CD14-positive monocyte (primary cell): ENCODE measurements at regions not wholly inside any gene's neighbourhood (a gene's known extent, or its start where the extent isn't known, plus 50 kb on each side); places are given as distances from the start of the nearest gene placed in this dataset.

Experiments used
- DNase-seq, 3 donors: peaks; one replicate each; pipeline ENCODE4 v3.0.0-alpha.2; 2011 to 2022
- H2AFZ ChIP-seq: 2 replicates; pipeline ENCODE4 v1.6.0; 2012; ENCODE audit warnings: mild to moderate bottlenecking, low read depth, low read length, inconsistent platforms; ENCODE audit not compliant: insufficient read depth, poor library complexity, severe bottlenecking
- H3K27ac ChIP-seq, 2 donors: 1 replicate in 1 of 2; 2 replicates in 1 of 2; pipeline ENCODE4 v1.5.1; 2012 to 2013; ENCODE audit warnings: low read length in 2 of 2, control low read depth in 1 of 2, inconsistent platforms in 1 of 2, low read depth in 1 of 2, mild to moderate bottlenecking in 1 of 2
- H3K27me3 ChIP-seq, 2 donors: one replicate each; pipeline versions ENCODE4 v1.6.0 to v1.6.1; 2011 to 2013; ENCODE audit warnings: low read length in 2 of 2; ENCODE audit not compliant: control insufficient read depth in 2 of 2, insufficient read depth in 2 of 2
- H3K36me3 ChIP-seq, 2 donors: replicated peaks in 1 of 2; 1 replicate in 1 of 2; 2 replicates in 1 of 2; pipeline versions ENCODE4 v1.5.1 to v1.6.1; 2012 to 2013; ENCODE audit warnings: low read length in 2 of 2, control low read depth in 1 of 2, inconsistent platforms in 1 of 2, mild to moderate bottlenecking in 1 of 2; ENCODE audit not compliant: insufficient read depth in 2 of 2, control insufficient read depth in 1 of 2
- H3K4me1 ChIP-seq, 2 donors: 1 replicate in 1 of 2; 2 replicates in 1 of 2; pipeline versions ENCODE4 v1.5.1 to v1.6.1; 2012 to 2013; ENCODE audit warnings: low read length in 2 of 2, control low read depth in 1 of 2, inconsistent platforms in 1 of 2, mild to moderate bottlenecking in 1 of 2, moderate library complexity in 1 of 2; ENCODE audit not compliant: insufficient read depth in 2 of 2, control insufficient read depth in 1 of 2
- H3K4me2 ChIP-seq: replicated peaks from 2 replicates; pipeline ENCODE3; 2012; ENCODE audit warnings: low read length, moderate library complexity, mild to moderate bottlenecking; ENCODE audit not compliant: poor library complexity, severe bottlenecking; ENCODE audit errors: extremely low read depth
- H3K4me3 ChIP-seq, 3 experiments: fragments of 200-600 bp in 1 of 3; sonication (generic) in 1 of 3; replicated peaks in 1 of 3; 1 replicate in 2 of 3; 2 replicates in 1 of 3; pipeline ENCODE4 v1.5.1; 2011 to 2013; ENCODE audit warnings: low read length in 3 of 3, mild to moderate bottlenecking in 3 of 3, control low read depth in 2 of 3, low read depth in 2 of 3, inconsistent platforms in 1 of 3, moderate library complexity in 1 of 3
- H3K79me2 ChIP-seq: 2 replicates; pipeline ENCODE4 v1.6.0; 2012; ENCODE audit warnings: mild to moderate bottlenecking, control low read depth, inconsistent platforms, low read length, moderate library complexity; ENCODE audit not compliant: insufficient read depth
- H3K9ac ChIP-seq: 2 replicates; pipeline ENCODE4 v1.6.0; 2017; ENCODE audit warnings: low read length, mild to moderate bottlenecking; ENCODE audit not compliant: insufficient read depth, poor library complexity, severe bottlenecking
- H3K9me3 ChIP-seq, 2 donors: replicated peaks in 1 of 2; 1 replicate in 1 of 2; 2 replicates in 1 of 2; pipeline versions ENCODE4 v1.5.1 to v1.6.1; 2012 to 2013; ENCODE audit warnings: low read length in 2 of 2, control low read depth in 1 of 2; ENCODE audit not compliant: control insufficient read depth in 1 of 2, insufficient read depth in 1 of 2
- H4K20me1 ChIP-seq: 2 replicates; pipeline ENCODE4 v1.6.0; 2012; ENCODE audit warnings: mild to moderate bottlenecking, low read length, control low read depth, moderate library complexity; ENCODE audit not compliant: insufficient read depth
- H3K27ac Mint-ChIP-seq, 7 donors: one replicate each; pipeline ENCODE4 v1.8.0; 2020; ENCODE audit warnings: mild to moderate bottlenecking in 7 of 7, mixed read lengths in 7 of 7, moderate library complexity in 6 of 7, inconsistent platforms in 2 of 7
- H3K27me3 Mint-ChIP-seq, 3 donors: one replicate each; pipeline ENCODE4 v1.8.0; 2021 to 2022; ENCODE audit warnings: low read depth in 3 of 3, mild to moderate bottlenecking in 3 of 3, mixed read lengths in 3 of 3, moderate library complexity in 3 of 3, inconsistent platforms in 1 of 3
- H3K36me3 Mint-ChIP-seq, 2 donors: one replicate each; pipeline ENCODE4 v1.8.0; 2020; ENCODE audit warnings: mixed read lengths in 2 of 2, inconsistent platforms in 1 of 2, mild to moderate bottlenecking in 1 of 2
- H3K4me1 Mint-ChIP-seq: one replicate; pipeline ENCODE4 v1.8.0; 2020; ENCODE audit warnings: mild to moderate bottlenecking, mixed read lengths
- H3K4me3 Mint-ChIP-seq, 2 donors: one replicate each; pipeline ENCODE4 v1.8.0; 2020; ENCODE audit warnings: mild to moderate bottlenecking in 2 of 2, mixed read lengths in 2 of 2, moderate library complexity in 1 of 2
- H3K9me3 Mint-ChIP-seq, 7 donors: one replicate each; pipeline ENCODE4 v1.8.0; 2020 to 2022; ENCODE audit warnings: mixed read lengths in 7 of 7, mild to moderate bottlenecking in 6 of 7, moderate library complexity in 6 of 7, inconsistent platforms in 2 of 7
- WGBS: methylation state at CpG from one replicate; pipeline ENCODE4 v1.1.5; 2013; ENCODE audit warnings: missing lambda C conversion rate; ENCODE audit not compliant: insufficient coverage; 5-methylcytosine and 5-hydroxymethylcytosine counted together
- intact Hi-C, 2 donors: fragments of 100-400 bp; cut with micrococcal nuclease; formaldehyde crosslinking; loops; one replicate each; pipeline versions ENCODE4 v1.15.0 to v1.15.1; 2023
- TF ChIP-seq, protein P1 (sequence below): fragments of 200-600 bp; IDR thresholded peaks from one replicate; pipeline ENCODE4 v1.8.0; 2022; ENCODE audit warnings: antibody characterized with exemption, mild to moderate bottlenecking

DNA sequence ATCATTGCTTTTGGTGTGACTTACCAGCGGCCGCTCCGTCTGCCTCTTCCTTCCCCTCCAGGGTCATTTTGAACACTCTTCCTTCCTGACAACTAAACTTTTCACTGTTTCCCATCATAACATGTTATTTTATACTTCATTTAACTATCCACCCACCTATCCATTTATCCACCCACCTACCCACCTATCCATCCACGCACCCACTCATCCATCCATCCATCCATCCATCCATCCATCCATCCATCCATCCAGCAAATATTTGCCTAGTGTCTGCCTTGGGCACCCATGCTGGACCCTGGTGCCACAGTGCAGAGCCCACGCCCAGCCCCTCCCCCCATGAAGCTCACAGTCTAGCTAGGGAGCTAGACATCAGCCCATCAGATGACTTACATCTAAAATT, 254.9 kb downstream of the TLE3 start:
- H3K4me1 Mint-ChIP-seq, result peaks cover 4% of the 10 kb centered on the region
- H3K4me3 Mint-ChIP-seq, result no peak overlapping the region
- Histone ChIP-seq H3K4me1 (no peaks in the 10 kb centered on the region), H4K20me1 (no peaks in the 10 kb centered on the region), H3K4me2 (no peak overlapping the region), H3K27me3 (no peaks in the 10 kb centered on the region), H2AFZ (no peak overlapping the region), H3K4me3 (no peak overlapping the region), H3K9ac (no peak overlapping the region), H3K79me2 (no peaks in the 10 kb centered on the region), H3K36me3 (no peaks in the 10 kb centered on the region), H3K27ac (no peak overlapping the region), H3K9me3 (no peaks in the 10 kb centered on the region)
- intact Hi-C loops, result no loop called here
- no peaks in the 10 kb centered on the region for H3K36me3 Mint-ChIP-seq
- H3K27ac Mint-ChIP-seq, result no peak overlapping the region
- TF ChIP-seq, protein P1, sequence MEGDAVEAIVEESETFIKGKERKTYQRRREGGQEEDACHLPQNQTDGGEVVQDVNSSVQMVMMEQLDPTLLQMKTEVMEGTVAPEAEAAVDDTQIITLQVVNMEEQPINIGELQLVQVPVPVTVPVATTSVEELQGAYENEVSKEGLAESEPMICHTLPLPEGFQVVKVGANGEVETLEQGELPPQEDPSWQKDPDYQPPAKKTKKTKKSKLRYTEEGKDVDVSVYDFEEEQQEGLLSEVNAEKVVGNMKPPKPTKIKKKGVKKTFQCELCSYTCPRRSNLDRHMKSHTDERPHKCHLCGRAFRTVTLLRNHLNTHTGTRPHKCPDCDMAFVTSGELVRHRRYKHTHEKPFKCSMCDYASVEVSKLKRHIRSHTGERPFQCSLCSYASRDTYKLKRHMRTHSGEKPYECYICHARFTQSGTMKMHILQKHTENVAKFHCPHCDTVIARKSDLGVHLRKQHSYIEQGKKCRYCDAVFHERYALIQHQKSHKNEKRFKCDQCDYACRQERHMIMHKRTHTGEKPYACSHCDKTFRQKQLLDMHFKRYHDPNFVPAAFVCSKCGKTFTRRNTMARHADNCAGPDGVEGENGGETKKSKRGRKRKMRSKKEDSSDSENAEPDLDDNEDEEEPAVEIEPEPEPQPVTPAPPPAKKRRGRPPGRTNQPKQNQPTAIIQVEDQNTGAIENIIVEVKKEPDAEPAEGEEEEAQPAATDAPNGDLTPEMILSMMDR, result no peak
- WGBS, result 94% methylated on average over 3 of the region's 5 CpGs
- DNase-seq, result no peak
- peaks cover 0 to 12% (median 0%) of the 10 kb centered on the region in 7 donors for H3K9me3 Mint-ChIP-seq
- H3K27me3 Mint-ChIP-seq, result peaks cover 1 to 12% (median 12%) of the 10 kb centered on the region in 3 donors

DNA sequence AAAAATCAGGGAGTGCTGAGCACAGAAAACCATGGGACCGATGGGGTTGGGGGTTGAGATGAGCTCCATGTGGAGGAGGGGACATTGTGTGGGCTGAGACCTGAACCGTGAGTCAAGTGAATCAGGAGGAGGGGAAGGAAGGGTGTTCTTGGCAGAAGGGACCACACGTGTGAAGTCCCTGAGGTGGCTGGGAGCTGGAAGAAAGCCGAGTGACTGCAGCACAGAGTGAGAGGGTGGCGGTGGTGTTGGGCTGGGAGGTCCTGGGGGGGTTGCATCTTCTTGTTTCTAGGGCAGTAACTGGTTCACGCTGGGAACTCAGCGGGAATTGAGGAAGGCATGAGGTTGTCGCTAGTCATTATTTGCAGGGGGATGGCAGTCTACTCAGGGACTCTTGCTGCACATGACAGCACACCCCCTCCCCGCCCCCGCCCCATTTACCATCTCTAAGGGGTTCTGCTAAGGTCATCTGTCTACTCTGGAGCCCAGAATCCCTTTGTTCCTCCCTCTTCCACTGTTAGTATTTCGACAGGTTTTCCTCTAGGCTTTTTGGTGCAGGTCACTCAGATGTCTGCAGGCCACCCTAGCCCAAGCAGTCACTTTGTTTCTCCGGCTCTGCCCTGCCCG, 254.3 kb downstream of the TLE3 start:
- H3K4me2 ChIP-seq, result no peak overlapping the region
- H3K9me3 ChIP-seq, result no peaks in the 10 kb centered on the region
- no peaks in the 10 kb centered on the region for H3K36me3 ChIP-seq
- no peak overlapping the region for H3K4me3 ChIP-seq
- intact Hi-C loops, result no loop called here
- no peak overlapping the region for H3K27ac Mint-ChIP-seq
- no peak for DNase-seq
- no peaks in the 10 kb centered on the region for H3K27me3 ChIP-seq
- peaks cover 4 to 12% (median 10%) of the 10 kb centered on the region in 3 donors for H3K27me3 Mint-ChIP-seq
- H3K27ac ChIP-seq, result no peak overlapping the region
- TF ChIP-seq, protein P1, result no peak
- peaks cover 4% of the 10 kb centered on the region for H3K4me1 Mint-ChIP-seq
- H3K9ac ChIP-seq, result no peak overlapping the region
- no peaks in the 10 kb centered on the region for H3K79me2 ChIP-seq
- H2AFZ ChIP-seq, result no peak overlapping the region
- no peak overlapping the region for H3K4me3 Mint-ChIP-seq
- no peaks in the 10 kb centered on the region for H4K20me1 ChIP-seq
- peaks cover 0 to 12% (median 0%) of the 10 kb centered on the region in 7 donors for H3K9me3 Mint-ChIP-seq
- H3K4me1 ChIP-seq, result no peaks in the 10 kb centered on the region
- H3K36me3 Mint-ChIP-seq, result no peaks in the 10 kb centered on the region
- WGBS, result 90% methylated on average over 10 of the region's 13 CpGs
